HG03439 (cell line): ENCODE measurements at regions not wholly inside any gene's neighbourhood (a gene's known extent, or its start where the extent isn't known, plus 50 kb on each side); places are given as distances from the start of the nearest gene placed in this dataset.
A peak's percentile ranks its signal among the peaks of the same experiment; 100 is the strongest.

ENCODE experiments used
- ATAC-seq: cut with Tn5 transposase; IDR thresholded peaks from one replicate; pipeline ENCODE4 v1.9.1; 2021; ENCODE audit warnings: mild to moderate bottlenecking, moderate library complexity; ENCODE audit not compliant: unreplicated experiment

- no peak for ATAC-seq
Measured at GRCh38 chr5:57338068-57338867, 144.3 kb downstream of the ACTBL2 start.

DNA sequence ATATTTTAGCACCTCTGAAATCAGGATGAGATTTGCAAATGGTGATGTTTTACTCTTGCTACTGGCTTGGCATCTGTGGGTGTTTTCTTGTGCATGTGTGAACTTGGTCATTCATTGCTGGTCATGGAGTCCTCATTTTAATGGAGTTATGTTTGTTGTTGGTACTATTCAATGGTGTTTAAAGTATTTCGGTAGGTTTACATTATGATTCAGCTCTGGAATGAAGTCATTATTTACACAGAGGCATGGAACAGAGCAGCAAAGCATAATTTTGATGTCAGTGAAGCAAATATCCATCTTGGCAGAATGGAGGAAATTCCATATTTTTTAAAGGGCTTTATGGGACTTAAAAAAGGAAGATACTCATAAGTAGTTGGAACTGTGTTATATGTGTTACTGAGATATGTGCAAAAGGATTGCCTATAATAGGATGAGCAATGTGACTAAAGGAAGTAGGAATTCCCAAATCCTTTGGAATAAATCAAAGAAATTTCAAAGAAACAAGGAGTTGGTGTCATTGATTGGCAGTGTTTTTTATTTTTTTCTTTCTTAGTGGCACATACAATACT, 147.4 kb downstream of the ACTBL2 start:
- ATAC-seq: no peak

DNA sequence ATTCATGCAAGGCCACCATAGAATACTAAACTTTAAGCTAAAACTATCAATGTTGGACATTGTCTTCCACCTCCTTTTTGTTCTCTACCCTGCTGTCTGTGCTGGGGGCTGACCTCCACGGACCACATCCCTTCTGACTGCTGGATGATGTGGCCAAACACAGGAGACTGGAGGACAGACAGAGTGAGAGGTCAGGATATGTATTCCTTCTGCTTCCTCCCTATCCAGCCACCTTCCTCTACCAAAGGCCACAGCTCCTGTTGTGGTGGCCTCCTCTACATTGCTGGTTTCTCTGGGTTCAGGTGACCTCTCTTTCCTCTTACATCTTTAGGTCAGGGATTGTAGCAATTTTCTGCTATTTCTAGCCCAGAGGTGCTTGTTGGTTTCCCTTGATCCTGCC, 148.1 kb downstream of the ACTBL2 start:
- ATAC-seq: no peak

DNA sequence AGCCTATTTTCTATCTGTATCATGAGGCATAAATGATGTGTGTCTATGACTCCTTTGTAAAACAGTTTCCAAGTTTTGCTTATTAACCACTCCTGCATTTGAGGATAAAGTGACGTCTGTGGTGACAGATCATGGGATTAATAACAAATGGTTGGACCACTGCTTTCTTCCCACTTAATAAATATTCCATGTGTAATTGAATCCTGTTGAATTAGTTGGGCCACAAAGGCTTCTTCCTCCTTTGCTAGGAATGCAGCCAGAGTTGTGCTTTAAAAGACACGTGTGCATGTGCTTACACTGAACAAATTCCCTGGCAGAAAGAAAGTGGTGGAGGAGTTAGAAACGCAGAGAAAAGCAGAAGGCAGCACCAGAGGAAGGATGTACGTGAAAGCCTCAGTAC, 150.2 kb downstream of the ACTBL2 start:
- no peak for ATAC-seq

GRCh38 chr5:57327561-57328367, 153.9 kb downstream of the GPBP1 start:
- no peak for ATAC-seq

GRCh38 chr5:57325678-57326397, 152.0 kb downstream of the GPBP1 start:
- no peak for ATAC-seq

DNA sequence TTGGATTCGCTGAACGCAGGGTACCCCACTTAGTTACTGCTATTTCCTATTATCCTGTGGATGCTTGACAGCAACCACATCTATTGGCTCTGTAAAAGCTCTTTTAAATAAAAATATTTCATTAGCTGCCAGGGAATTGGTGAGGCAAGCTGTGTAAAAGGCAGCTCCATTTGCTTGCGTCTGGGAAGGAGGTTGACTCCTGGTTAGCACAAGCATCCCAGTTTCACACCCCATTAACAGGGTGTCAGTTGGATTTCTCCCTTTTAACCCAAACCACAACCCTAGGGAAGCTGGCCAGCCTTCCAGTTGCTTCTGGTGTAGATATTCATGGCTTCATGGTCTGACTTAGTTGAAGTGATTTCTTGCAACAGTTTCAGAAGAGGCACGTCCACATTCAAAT, 151.0 kb downstream of the GPBP1 start:
- no peak for ATAC-seq

- no peak for ATAC-seq
Measured at GRCh38 chr5:57324181-57324580, 150.3 kb downstream of the GPBP1 start.

DNA sequence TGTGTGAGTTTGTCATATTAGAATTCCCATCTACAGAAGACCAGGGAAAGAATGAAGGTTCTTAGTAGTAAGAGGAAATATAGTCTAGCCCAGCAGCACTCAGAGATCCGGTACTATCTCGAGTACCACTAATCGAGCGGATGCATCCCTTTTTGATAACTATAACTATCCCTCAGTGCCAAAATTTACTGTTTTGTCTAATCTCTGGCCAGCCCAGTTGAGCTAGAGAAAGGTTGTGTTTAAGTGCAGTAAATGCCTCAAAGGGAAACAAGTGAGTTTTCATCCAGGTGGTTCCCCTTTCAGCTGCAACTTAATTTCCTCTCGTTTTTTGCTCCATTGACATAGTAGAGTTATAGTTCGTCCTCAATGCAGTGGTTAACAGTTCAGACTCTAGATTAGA, 146.7 kb downstream of the GPBP1 start:
- no peak for ATAC-seq

- ATAC-seq: no peak
Measured at GRCh38 chr5:57319628-57320027, 145.8 kb downstream of the GPBP1 start.

GRCh38 chr5:57318251-57318650, 144.4 kb downstream of the GPBP1 start:
- no peak for ATAC-seq

DNA sequence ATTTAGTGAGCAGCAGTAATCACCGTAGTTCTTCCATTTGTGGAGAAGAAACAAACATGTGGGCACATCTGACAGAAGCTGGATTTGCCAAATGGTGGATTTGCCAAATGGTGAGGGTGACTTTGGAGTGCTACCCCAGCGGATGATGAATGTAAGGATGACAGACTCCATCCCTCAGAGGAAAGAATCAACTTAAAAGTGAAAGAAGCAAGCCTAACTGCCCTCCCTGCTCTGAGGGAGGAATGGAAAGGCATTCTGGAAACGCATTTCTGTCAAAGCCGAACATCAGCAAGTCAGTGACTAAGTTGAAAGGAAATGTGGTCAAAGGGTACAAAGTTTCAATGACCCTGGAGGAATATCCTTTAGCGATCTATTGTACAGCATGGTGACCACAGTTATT, 143.5 kb downstream of the GPBP1 start:
- ATAC-seq: no peak

DNA sequence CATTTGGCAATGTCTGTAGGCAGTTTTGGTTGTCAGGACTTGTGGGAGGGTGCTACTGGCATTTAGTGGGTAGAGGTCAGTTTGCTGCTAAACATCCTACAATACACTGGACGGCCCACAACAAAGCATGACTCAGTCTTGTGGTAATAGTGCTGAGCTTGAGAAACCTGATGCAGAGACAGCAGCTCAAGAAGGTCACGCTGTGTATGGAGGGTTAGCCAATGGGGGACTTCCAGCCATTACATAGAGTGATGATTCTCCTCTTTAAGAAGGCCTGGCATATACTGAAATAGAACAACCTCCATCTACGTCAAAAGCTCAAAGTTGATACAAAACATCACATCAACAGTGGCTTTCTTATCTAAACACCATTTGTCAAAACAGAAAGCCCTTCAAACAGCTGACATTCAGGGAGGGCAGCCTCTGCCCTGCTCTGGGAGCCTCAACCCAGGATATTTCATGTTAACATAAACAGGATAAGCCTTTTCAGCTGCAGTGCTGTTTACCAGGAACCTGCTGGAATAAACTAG, 143.0 kb downstream of the GPBP1 start:
- peak; percentile 49 for ATAC-seq

DNA sequence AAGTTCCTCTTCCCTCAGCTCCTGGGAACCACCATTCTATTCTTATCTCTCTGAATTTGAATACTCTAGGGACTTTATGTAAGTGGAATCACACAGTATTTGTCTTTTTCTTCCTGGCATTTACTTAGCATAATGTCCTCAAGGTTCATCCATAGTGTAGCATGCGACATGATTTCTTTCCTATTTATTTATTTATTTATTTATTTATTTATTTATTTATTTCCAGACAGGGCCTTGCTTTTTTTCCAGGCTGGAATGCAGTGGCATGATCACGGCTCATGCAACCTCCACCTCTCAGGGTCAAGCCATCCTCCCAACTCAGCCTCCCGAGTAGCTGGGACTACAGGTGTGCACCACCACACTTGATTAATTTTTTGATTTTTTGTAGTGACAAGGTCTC, 142.1 kb downstream of the GPBP1 start:
- ATAC-seq: no peak
